ENCODE measurements at regions not wholly inside any gene's neighbourhood (a gene's known extent, or its start where the extent isn't known, plus 50 kb on each side); places are given as distances from the start of the nearest gene placed in this dataset.

DNA sequence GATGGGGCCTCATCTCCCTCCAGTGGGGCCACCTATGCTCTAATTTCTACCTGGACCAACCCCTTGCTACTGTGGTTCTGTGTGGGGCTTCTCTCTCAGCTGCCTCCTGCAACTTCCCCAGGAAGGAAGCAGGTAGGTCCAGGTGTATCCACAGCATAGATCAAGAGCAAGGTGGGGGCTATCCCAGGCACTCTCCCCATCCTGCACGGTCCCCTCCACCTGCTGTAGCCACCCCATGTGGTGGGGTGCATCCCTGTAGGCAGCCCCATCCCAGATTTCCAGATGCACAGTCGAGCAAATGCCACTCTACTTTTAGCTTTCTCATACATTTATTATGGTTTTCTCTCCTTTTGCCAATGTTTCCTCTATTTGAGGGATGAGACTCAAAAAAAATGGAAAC, 156.1 kb downstream of the FBXO15 start:
- Histone ChIP-seq H3K36me3 (ENCODE audit: control insufficient read depth, insufficient read depth, low read length) (no peaks in the 10 kb centered on the region), H3K27ac (ENCODE audit: insufficient read depth, low read length, poor library complexity, severe bottlenecking) (no peak overlapping the region), H3K9me3 (ENCODE audit: control insufficient read depth in 2 of 2, low read length in 2 of 2) (no peaks in the 10 kb centered on the region), H3K4me3 (ENCODE audit: low read depth, low read length) (no peak overlapping the region), H3K27me3 (ENCODE audit: control insufficient read depth, insufficient read depth, low read length) (no peaks in the 10 kb centered on the region), H3K4me1 (ENCODE audit: control insufficient read depth, insufficient read depth, low read length, poor library complexity, severe bottlenecking) (no peaks in the 10 kb centered on the region)
- Mint-ChIP-seq H3K4me1 (no peaks in the 10 kb centered on the region), H3K27ac (no peak overlapping the region), H3K36me3 (peaks cover 9% of the 10 kb centered on the region), H3K27me3 (no peaks in the 10 kb centered on the region), H3K4me3 (no peak overlapping the region), H3K9me3 (peaks cover 0 to 8% (median 5%) of the 10 kb centered on the region in 7 donors)
- DNase-seq (no peak), ATAC-seq (ENCODE audit: low read depth in 2 of 2) (no peak)

GRCh38 chr18:73990258-73990657, 157.4 kb downstream of the FBXO15 start:
- no peak for ATAC-seq (ENCODE audit: low read depth in 2 of 2)
- Mint-ChIP-seq H3K36me3 (peaks cover 9% of the 10 kb centered on the region), H3K9me3 (peaks cover 0 to 6% (median 3%) of the 10 kb centered on the region in 7 donors), H3K27me3 (no peaks in the 10 kb centered on the region), H3K4me3 (no peak overlapping the region), H3K27ac (no peak overlapping the region), H3K4me1 (no peaks in the 10 kb centered on the region)
- Histone ChIP-seq H3K27me3 (ENCODE audit: control insufficient read depth, insufficient read depth, low read length) (no peaks in the 10 kb centered on the region), H3K36me3 (ENCODE audit: control insufficient read depth, insufficient read depth, low read length) (no peaks in the 10 kb centered on the region), H3K9me3 (ENCODE audit: control insufficient read depth in 2 of 2, low read length in 2 of 2) (no peaks in the 10 kb centered on the region), H3K27ac (ENCODE audit: insufficient read depth, low read length, poor library complexity, severe bottlenecking) (no peak overlapping the region), H3K4me1 (ENCODE audit: control insufficient read depth, insufficient read depth, low read length, poor library complexity, severe bottlenecking) (no peaks in the 10 kb centered on the region), H3K4me3 (ENCODE audit: low read depth, low read length) (no peak overlapping the region)
- DNase-seq: no peak

DNA sequence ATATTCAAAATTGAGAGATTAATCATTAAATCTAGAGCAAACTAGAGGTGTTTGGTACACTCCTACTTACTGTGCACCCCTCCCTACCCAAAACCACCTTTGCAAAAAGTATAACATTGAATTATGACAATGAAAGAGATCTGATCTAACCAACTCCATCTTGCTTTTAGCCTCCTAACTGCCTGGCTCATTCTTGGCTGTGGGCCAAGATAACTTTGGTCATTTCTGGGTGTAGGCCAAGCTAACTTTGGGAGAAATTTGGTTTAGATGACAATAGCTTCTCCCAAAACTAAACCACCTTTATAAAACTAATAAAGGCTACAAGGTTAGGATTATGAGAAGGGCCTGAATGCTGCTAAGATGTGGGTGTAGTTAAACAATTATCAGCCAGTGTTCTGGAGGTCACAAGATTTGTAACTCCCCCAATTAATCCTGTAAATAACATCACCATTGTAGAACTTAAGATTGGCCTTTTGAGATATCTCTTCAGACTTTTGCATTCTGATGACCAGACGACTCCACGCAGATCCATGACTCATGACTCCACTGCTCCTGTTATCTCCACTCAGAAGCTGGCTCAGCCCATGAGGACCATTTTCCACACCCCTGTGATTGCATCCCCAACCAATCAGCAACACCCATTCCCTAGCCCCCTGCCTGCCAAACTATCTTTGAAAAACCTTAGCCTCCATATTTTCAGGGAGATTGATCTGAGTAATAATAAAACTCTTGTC, 160.2 kb downstream of the FBXO15 start:
- no peak overlapping the region for H3K4me3 Mint-ChIP-seq
- peaks cover 9% of the 10 kb centered on the region for H3K36me3 Mint-ChIP-seq
- no peaks in the 10 kb centered on the region for H3K36me3 ChIP-seq (ENCODE audit: control insufficient read depth, insufficient read depth, low read length)
- no peaks in the 10 kb centered on the region for H3K27me3 Mint-ChIP-seq
- no peak overlapping the region for H3K4me3 ChIP-seq (ENCODE audit: low read depth, low read length)
- peaks cover 0 to 3% (median 0%) of the 10 kb centered on the region in 7 donors for H3K9me3 Mint-ChIP-seq
- no peaks in the 10 kb centered on the region for H3K27me3 ChIP-seq (ENCODE audit: control insufficient read depth, insufficient read depth, low read length)
- no peak overlapping the region for H3K27ac ChIP-seq (ENCODE audit: insufficient read depth, low read length, poor library complexity, severe bottlenecking)
- DNase-seq: no peak
- no peaks in the 10 kb centered on the region for H3K4me1 ChIP-seq (ENCODE audit: control insufficient read depth, insufficient read depth, low read length, poor library complexity, severe bottlenecking)
- no peak overlapping the region for H3K27ac Mint-ChIP-seq
- no peaks in the 10 kb centered on the region for H3K4me1 Mint-ChIP-seq
- no peaks in the 10 kb centered on the region for H3K9me3 ChIP-seq (ENCODE audit: control insufficient read depth in 2 of 2, low read length in 2 of 2)
- ATAC-seq (ENCODE audit: low read depth in 2 of 2): no peak

- H3K27me3 Mint-ChIP-seq: no peaks in the 10 kb centered on the region
- Histone ChIP-seq H3K4me1 (ENCODE audit: control insufficient read depth, insufficient read depth, low read length, poor library complexity, severe bottlenecking) (no peaks in the 10 kb centered on the region), H3K27me3 (ENCODE audit: control insufficient read depth, insufficient read depth, low read length) (no peaks in the 10 kb centered on the region), H3K36me3 (ENCODE audit: control insufficient read depth, insufficient read depth, low read length) (no peaks in the 10 kb centered on the region), H3K9me3 (ENCODE audit: control insufficient read depth in 2 of 2, low read length in 2 of 2) (no peaks in the 10 kb centered on the region), H3K27ac (ENCODE audit: insufficient read depth, low read length, poor library complexity, severe bottlenecking) (no peak overlapping the region), H3K4me3 (ENCODE audit: low read depth, low read length) (no peak overlapping the region)
- no peak for DNase-seq
- peaks cover 0 to 3% (median 0%) of the 10 kb centered on the region in 7 donors for H3K9me3 Mint-ChIP-seq
- H3K27ac Mint-ChIP-seq: no peak overlapping the region
- peaks cover 6% of the 10 kb centered on the region for H3K36me3 Mint-ChIP-seq
- ATAC-seq (ENCODE audit: low read depth in 2 of 2): no peak
- no peaks in the 10 kb centered on the region for H3K4me1 Mint-ChIP-seq
- no peak overlapping the region for H3K4me3 Mint-ChIP-seq
These were observed 160.9 kb downstream of the FBXO15 start for GRCh38 chr18:73986711-73987110.

- H3K4me3 ChIP-seq (ENCODE audit: low read depth, low read length): no peak overlapping the region
- no peak overlapping the region for H3K4me3 Mint-ChIP-seq
- no peaks in the 10 kb centered on the region for H3K4me1 Mint-ChIP-seq
- H3K36me3 ChIP-seq (ENCODE audit: control insufficient read depth, insufficient read depth, low read length): no peaks in the 10 kb centered on the region
- H3K9me3 ChIP-seq (ENCODE audit: control insufficient read depth in 2 of 2, low read length in 2 of 2): no peaks in the 10 kb centered on the region
- H3K27ac Mint-ChIP-seq: no peak overlapping the region
- no peaks in the 10 kb centered on the region for H3K27me3 Mint-ChIP-seq
- no peaks in the 10 kb centered on the region for H3K4me1 ChIP-seq (ENCODE audit: control insufficient read depth, insufficient read depth, low read length, poor library complexity, severe bottlenecking)
- H3K27ac ChIP-seq (ENCODE audit: insufficient read depth, low read length, poor library complexity, severe bottlenecking): no peak overlapping the region
- no peaks in the 10 kb centered on the region for H3K27me3 ChIP-seq (ENCODE audit: control insufficient read depth, insufficient read depth, low read length)
- peaks cover 4% of the 10 kb centered on the region for H3K36me3 Mint-ChIP-seq
- peaks cover 0 to 3% (median 0%) of the 10 kb centered on the region in 7 donors for H3K9me3 Mint-ChIP-seq
- no peak for ATAC-seq (ENCODE audit: low read depth in 2 of 2)
- no peak for DNase-seq
These were observed 161.6 kb downstream of the FBXO15 start for GRCh38 chr18:73985855-73986625.

DNA sequence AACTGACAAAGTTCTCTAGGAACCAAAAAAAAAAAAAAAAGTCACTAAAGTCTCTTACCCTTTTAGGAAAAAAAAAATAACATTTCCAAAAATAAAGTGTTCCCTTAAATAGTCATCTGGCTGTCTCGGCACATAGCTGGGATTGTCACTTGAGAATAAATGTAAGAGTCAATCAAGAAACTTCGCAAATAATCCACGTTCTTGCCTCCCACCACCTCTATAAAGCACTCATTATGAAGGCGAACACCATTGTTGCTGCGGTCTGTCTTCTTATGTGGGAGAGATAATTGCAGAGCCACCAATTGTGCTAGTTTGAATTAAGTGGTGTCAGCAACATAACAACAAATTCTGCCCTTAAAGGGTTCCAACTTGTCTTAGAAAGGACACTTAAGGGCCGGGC, 163.7 kb downstream of the FBXO15 start:
- DNase-seq (no peak), ATAC-seq (ENCODE audit: low read depth in 2 of 2) (no peak)

GRCh38 chr18:73983496-73983895, 164.1 kb downstream of the FBXO15 start:
- no peak overlapping the region for H3K27ac Mint-ChIP-seq
- no peaks in the 10 kb centered on the region for H3K27me3 ChIP-seq (ENCODE audit: control insufficient read depth, insufficient read depth, low read length)
- H3K36me3 ChIP-seq (ENCODE audit: control insufficient read depth, insufficient read depth, low read length): no peaks in the 10 kb centered on the region
- H3K36me3 Mint-ChIP-seq: peaks cover 4% of the 10 kb centered on the region
- no peaks in the 10 kb centered on the region for H3K27me3 Mint-ChIP-seq
- H3K9me3 ChIP-seq (ENCODE audit: control insufficient read depth in 2 of 2, low read length in 2 of 2): no peaks in the 10 kb centered on the region
- H3K27ac ChIP-seq (ENCODE audit: insufficient read depth, low read length, poor library complexity, severe bottlenecking): no peak overlapping the region
- H3K9me3 Mint-ChIP-seq: peaks cover 0 to 3% (median 0%) of the 10 kb centered on the region in 7 donors
- H3K4me3 Mint-ChIP-seq: no peak overlapping the region
- H3K4me1 Mint-ChIP-seq: no peaks in the 10 kb centered on the region
- no peak for DNase-seq
- H3K4me3 ChIP-seq (ENCODE audit: low read depth, low read length): no peak overlapping the region
- H3K4me1 ChIP-seq (ENCODE audit: control insufficient read depth, insufficient read depth, low read length, poor library complexity, severe bottlenecking): no peaks in the 10 kb centered on the region
- ATAC-seq (ENCODE audit: low read depth in 2 of 2): no peak

More for the DNA sequence above, 163.7 kb downstream of the FBXO15 start:
- Histone ChIP-seq H3K27me3 (ENCODE audit: control insufficient read depth, insufficient read depth, low read length) (no peaks in the 10 kb centered on the region), H3K4me3 (ENCODE audit: low read depth, low read length) (no peak overlapping the region), H3K9me3 (ENCODE audit: control insufficient read depth in 2 of 2, low read length in 2 of 2) (no peaks in the 10 kb centered on the region), H3K27ac (ENCODE audit: insufficient read depth, low read length, poor library complexity, severe bottlenecking) (no peak overlapping the region), H3K36me3 (ENCODE audit: control insufficient read depth, insufficient read depth, low read length) (no peaks in the 10 kb centered on the region), H3K4me1 (ENCODE audit: control insufficient read depth, insufficient read depth, low read length, poor library complexity, severe bottlenecking) (no peaks in the 10 kb centered on the region)
- H3K36me3 Mint-ChIP-seq: peaks cover 4% of the 10 kb centered on the region
- no peaks in the 10 kb centered on the region for H3K27me3 Mint-ChIP-seq
- H3K4me3 Mint-ChIP-seq: no peak overlapping the region
- no peaks in the 10 kb centered on the region for H3K4me1 Mint-ChIP-seq
- peaks cover 0 to 3% (median 0%) of the 10 kb centered on the region in 7 donors for H3K9me3 Mint-ChIP-seq
- no peak overlapping the region for H3K27ac Mint-ChIP-seq
